NCI-H510A (cell line): ENCODE measurements at regions not wholly inside any gene's neighbourhood (a gene's known extent, or its start where the extent isn't known, plus 50 kb on each side); places are given as distances from the start of the nearest gene placed in this dataset.

Experiments used
- DNase-seq: peaks from one replicate; lab custom pipeline; 2025; lab: John Stamatoyannopoulos, UW

DNA sequence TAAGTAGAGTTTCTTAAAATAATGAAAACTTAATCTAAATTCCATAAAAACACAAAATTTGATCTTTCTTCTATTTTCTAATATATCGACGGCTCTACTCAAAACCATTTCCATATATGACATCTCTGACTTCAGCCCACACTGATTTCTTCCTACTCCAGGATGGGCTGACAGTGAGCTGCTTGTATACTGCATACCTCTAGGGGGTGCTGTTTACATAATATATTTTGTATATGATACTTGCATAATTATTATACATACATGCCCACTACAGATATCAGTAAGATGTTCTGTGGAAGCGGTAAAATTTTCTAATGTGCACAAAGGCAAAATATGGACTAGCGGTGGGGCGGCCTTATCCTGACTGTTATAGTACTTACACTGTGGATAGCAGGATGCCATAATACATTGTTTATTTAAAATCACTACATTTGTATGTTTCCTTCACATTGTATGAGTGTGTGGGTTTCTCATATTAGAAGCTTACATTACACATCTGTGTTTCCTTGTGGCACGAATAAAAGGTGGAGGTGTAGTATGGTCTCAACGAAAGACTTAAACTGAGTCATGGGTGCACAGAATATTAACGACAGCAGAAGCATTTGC is 66.1 kb upstream of the NXPH2 start:
- DNase-seq = no peak

DNA sequence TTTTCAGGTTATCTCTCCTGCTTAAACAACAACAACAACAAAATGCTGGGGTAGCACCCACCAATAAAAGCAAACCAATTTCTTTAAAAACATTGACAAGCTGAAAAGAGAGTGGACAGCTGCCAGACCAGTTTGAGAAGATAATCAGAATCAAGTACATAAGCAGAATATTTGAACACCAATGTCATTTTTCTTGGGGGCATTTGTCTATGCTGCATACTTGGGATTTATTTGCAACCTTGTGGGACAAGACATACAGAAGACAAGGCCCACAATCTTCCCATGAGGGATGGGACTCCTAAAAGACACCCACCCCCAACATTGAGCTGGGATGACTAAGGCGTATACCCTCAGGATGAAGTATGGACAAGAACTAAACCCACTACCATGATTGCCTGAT is 62.2 kb upstream of the NXPH2 start:
- DNase-seq = no peak

DNA sequence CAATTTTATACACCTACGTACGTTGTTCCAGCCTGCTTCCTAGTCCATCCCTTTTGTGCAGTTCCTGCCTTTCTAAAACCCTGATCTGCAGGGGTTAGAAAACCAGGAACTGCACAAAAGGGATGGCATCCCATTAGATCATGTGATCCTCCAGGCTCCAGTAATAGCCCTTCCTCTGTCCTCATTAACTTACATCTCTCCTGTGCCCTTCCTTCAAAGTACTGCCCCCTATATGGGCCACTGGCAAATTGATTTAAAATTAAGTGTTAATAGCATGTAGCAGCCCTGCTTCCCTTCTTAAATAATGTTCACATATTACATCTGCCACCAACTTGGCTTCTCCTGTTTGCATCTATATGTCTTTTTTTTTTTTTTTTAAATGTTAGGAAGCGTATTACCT is 61.3 kb upstream of the NXPH2 start:
- DNase-seq = no peak

DNA sequence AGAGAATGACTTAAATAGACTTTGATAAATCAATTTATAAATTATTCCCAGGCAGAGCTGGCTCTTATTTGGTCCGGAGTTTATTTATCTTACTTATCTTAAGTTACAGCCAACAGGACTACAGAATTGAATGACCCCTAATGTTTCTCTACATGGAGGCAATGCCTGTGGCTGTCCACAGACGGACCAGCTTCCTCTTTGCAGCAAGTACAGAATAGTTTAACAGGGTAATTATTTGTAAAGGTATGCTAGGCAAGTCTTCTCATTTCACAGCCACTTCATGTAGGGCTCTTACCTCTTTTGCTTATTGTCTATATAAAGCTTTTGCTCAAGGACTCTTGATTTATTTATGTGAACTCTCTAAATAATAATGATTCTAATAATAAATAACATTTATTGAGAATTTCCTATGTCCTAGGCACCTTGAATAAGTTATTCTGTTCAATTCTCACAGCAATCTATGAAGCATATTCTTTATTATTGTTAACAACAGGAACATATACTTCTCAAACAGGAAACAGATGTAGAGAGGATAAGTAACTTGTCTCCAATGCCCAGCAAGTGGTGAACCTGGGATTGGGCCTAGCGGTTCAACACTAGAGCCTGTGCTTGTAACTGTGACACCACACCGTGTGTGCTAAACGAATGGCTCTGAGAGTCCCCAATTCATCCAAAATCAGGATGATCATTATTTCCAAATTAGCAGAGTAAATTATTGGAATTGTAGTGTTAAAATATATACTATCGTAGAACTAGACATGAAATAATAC is 58.8 kb upstream of the NXPH2 start:
- no peak for DNase-seq

DNA sequence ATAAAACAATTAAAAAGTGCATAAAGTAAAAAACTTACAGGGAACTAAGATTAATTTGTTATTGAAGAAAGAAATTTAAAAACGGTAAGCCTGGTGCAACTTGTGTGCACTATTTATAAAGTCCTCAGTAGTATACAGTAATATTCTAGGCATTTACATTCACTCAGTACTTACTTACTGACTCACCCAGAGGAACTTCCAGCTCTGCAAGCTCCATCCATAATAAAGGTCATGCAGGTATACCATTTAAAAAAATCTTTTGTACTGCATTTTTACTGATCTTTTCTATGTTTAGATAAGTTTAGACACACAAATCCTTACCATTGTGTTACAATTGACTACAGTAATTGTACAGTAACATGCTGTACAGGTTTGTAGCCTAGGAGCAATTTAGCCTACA is 51.5 kb upstream of the NXPH2 start:
- no peak for DNase-seq

DNA sequence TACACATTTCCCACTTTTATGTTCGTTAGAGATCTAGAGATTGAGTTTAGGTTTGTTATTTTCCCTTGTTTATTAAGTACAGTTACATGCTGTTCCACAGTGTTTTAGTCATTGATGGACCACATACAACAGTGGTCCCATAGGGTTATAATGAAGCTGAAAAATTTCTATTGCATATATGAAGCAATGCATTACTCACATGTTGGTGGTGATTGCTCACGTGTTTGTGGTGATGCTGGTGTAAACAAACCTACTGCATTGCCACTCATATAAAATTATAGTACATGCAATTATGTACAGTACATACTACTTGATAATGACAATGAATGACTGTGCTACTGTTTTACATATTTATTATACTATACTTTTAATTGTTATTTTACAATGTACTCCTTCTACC is 51.0 kb upstream of the NXPH2 start:
- DNase-seq = no peak

DNA sequence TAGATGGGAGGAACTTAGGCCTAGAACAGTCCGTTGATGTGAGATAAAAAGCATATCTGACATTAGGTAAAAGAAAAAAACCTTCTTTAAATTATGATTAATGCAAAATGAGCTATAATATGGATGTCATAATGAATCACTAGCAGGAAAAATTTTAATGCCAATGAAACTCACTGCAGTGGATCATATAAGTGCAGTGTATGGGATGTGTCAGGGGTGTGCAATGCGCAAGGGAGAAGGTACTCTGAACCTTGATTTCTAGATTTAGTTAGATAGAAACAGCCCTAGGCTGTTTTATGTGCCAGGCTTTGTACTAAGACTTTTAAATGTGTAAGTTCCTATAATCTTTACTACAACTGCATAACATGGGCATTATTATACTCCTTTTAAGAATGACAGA is 50.4 kb upstream of the NXPH2 start:
- no peak for DNase-seq
